ENCODE measurements at regions not wholly inside any gene's neighbourhood (a gene's known extent, or its start where the extent isn't known, plus 50 kb on each side); places are given as distances from the start of the nearest gene placed in this dataset.
A peak's percentile ranks its signal among the peaks of the same experiment; 100 is the strongest.

GRCh38 chr14:89600029-89600428 lies 183.0 kb upstream of the FOXN3 start:
- no peak for DNase-seq

- DNase-seq, result peak in 2 of 3 experiments; percentile 16 to 28
Observed at GRCh38 chr14:89598548-89599186, 181.6 kb upstream of the FOXN3 start.

GRCh38 chr14:89592961-89593360 lies 175.9 kb upstream of the FOXN3 start:
- no peak for DNase-seq

- no peak for DNase-seq
Observed at GRCh38 chr14:89589400-89590118, 172.5 kb upstream of the FOXN3 start.

- no peak for DNase-seq
Observed at GRCh38 chr14:89588840-89589296, 171.8 kb upstream of the FOXN3 start.

- DNase-seq, result no peak
Observed at GRCh38 chr14:89588016-89588415, 171.0 kb upstream of the FOXN3 start.

GRCh38 chr14:89587136-89587420 lies 170.0 kb upstream of the FOXN3 start:
- no peak for DNase-seq

GRCh38 chr14:89586258-89587135 lies 169.5 kb upstream of the FOXN3 start:
- DNase-seq, result no peak

GRCh38 chr14:89578156-89578555 lies 161.1 kb upstream of the FOXN3 start:
- DNase-seq, result no peak

- no peak for DNase-seq
Observed at GRCh38 chr14:89576960-89577359, 159.9 kb upstream of the FOXN3 start.

GRCh38 chr14:89576145-89576927 lies 159.3 kb upstream of the FOXN3 start:
- DNase-seq, result peak in 2 of 3 experiments; percentile 14 to 74

GRCh38 chr14:89575386-89576061 lies 158.5 kb upstream of the FOXN3 start:
- no peak for DNase-seq

- no peak for DNase-seq
Observed at GRCh38 chr14:89574420-89574819, 157.4 kb upstream of the FOXN3 start.

GRCh38 chr14:89573399-89573657 lies 156.3 kb upstream of the FOXN3 start:
- DNase-seq, result no peak

GRCh38 chr14:89572596-89573398 lies 155.8 kb upstream of the FOXN3 start:
- DNase-seq, result peak in 2 of 3 experiments; percentile 35 to 68

- DNase-seq, result peak in 1 of 3 experiments; percentile 18
Observed at GRCh38 chr14:89571491-89571890, 154.5 kb upstream of the FOXN3 start.

- DNase-seq, result no peak
Observed at GRCh38 chr14:89566644-89567415, 149.8 kb upstream of the FOXN3 start.

GRCh38 chr14:89566180-89566579 lies 149.1 kb upstream of the FOXN3 start:
- no peak for DNase-seq

- DNase-seq, result no peak
Observed at GRCh38 chr14:89565607-89566006, 148.6 kb upstream of the FOXN3 start.

GRCh38 chr14:89564989-89565388 lies 148.0 kb upstream of the FOXN3 start:
- no peak for DNase-seq
